Fibroblast of lung (primary cell): ENCODE measurements at regions not wholly inside any gene's neighbourhood (a gene's known extent, or its start where the extent isn't known, plus 50 kb on each side); places are given as distances from the start of the nearest gene placed in this dataset.

Experiments
- DNase-seq, 2 donors: peaks; one replicate each; pipeline versions ENCODE4 v3.0.0 to v3.0.0-alpha.2; 2010; ENCODE audit warnings: low read depth in 2 of 2
- H2AFZ ChIP-seq: 2 replicates; pipeline ENCODE4 v1.5.1; 2012; ENCODE audit warnings: low read length, control low read depth, inconsistent platforms
- H3K27ac ChIP-seq: 2 replicates; pipeline ENCODE4 v1.5.1; 2011; ENCODE audit warnings: low read length, control low read depth; ENCODE audit not compliant: insufficient read depth
- H3K27me3 ChIP-seq: 2 replicates; pipeline ENCODE4 v1.5.1; 2011; ENCODE audit warnings: mild to moderate bottlenecking, low read length; ENCODE audit not compliant: control insufficient read depth, insufficient read depth
- H3K36me3 ChIP-seq: 2 replicates; pipeline ENCODE4 v1.5.1; 2011; ENCODE audit warnings: low read length; ENCODE audit not compliant: control insufficient read depth, insufficient read depth
- H3K4me1 ChIP-seq: 2 replicates; pipeline ENCODE4 v1.5.1; 2011; ENCODE audit warnings: low read length; ENCODE audit not compliant: control insufficient read depth, insufficient read depth; ENCODE audit errors: extremely low read depth
- H3K4me2 ChIP-seq: 2 replicates; pipeline ENCODE4 v1.5.1; 2011; ENCODE audit warnings: low read length, control low read depth; ENCODE audit not compliant: insufficient read depth; ENCODE audit errors: extremely low read depth
- H3K4me3 ChIP-seq, 4 experiments: fragments of 200-600 bp in 1 of 4; sonication (generic) in 1 of 4; replicated peaks in 1 of 4; 2 replicates each; pipeline ENCODE4 v1.5.1; 2011 to 2016; ENCODE audit warnings: low read length in 4 of 4, low read depth in 3 of 4, mild to moderate bottlenecking in 3 of 4, control low read depth in 2 of 4, inconsistent platforms in 1 of 4, mixed read lengths in 1 of 4; ENCODE audit not compliant: insufficient read depth in 1 of 4; ENCODE audit errors: control extremely low read depth in 1 of 4
- H3K79me2 ChIP-seq: 2 replicates; pipeline ENCODE4 v1.5.1; 2012; ENCODE audit warnings: mild to moderate bottlenecking, low read length, inconsistent platforms; ENCODE audit not compliant: control insufficient read depth, insufficient read depth
- H3K9ac ChIP-seq: 2 replicates; pipeline ENCODE4 v1.5.1; 2011; ENCODE audit warnings: mild to moderate bottlenecking, low read length, control low read depth; ENCODE audit not compliant: insufficient read depth
- H3K9me3 ChIP-seq: 2 replicates; pipeline ENCODE4 v1.5.1; 2012; ENCODE audit warnings: low read depth, low read length; ENCODE audit not compliant: control insufficient read depth, insufficient read depth
- H4K20me1 ChIP-seq: 2 replicates; pipeline ENCODE4 v1.5.1; 2011; ENCODE audit warnings: low read length; ENCODE audit not compliant: control insufficient read depth, insufficient read depth; ENCODE audit errors: extremely low read depth
- CTCF ChIP-seq, 2 donors: IDR thresholded peaks in 1 of 2; conservative IDR thresholded peaks in 1 of 2; 1 replicate in 1 of 2; 2 replicates in 1 of 2; pipeline ENCODE4 v1.5.1; 2011 to 2012; ENCODE audit warnings: low read length in 2 of 2, control low read depth in 1 of 2, inconsistent platforms in 1 of 2, low read depth in 1 of 2, mild to moderate bottlenecking in 1 of 2
- EZH2 ChIP-seq: IDR thresholded peaks from 2 replicates; pipeline ENCODE4 v1.5.1; 2012; ENCODE audit warnings: low read length, control low read depth, mild to moderate bottlenecking; ENCODE audit errors: missing control alignments

DNA sequence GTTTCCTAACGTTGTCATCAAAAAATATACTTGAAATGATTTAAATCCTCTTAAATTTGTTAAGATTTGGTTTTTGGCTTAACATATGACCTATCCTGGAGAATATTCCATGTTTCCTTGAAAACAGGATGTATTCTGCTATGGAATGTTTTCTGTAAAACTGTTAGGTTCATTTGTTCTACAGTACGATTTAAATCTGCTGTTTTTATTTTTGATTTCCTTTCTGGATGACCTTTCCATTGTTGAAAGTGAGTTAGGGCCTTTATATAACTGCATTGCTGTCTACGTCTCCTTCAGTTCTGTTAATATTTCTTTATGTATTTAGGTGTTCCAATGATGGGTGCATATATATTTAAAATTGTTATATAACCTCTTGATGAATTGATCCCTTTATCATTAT is 465.3 kb upstream of the ALCAM start:
- H3K79me2 ChIP-seq: no peaks in the 10 kb centered on the region
- no peak for DNase-seq
- no peak overlapping the region for H3K9ac ChIP-seq
- H3K4me3 ChIP-seq: no peak overlapping the region
- H3K4me2 ChIP-seq: no peak overlapping the region
- no peaks in the 10 kb centered on the region for H3K9me3 ChIP-seq
- H2AFZ ChIP-seq: no peak overlapping the region
- H3K36me3 ChIP-seq: no peaks in the 10 kb centered on the region
- H3K4me1 ChIP-seq: no peaks in the 10 kb centered on the region
- H3K27me3 ChIP-seq: no peaks in the 10 kb centered on the region
- H3K27ac ChIP-seq: no peak overlapping the region
- H4K20me1 ChIP-seq: no peaks in the 10 kb centered on the region
- TF ChIP-seq EZH2: no peak
- no peak for TF ChIP-seq CTCF (conservative IDR thresholded peaks at IDR 0.05 in 1 of 2, IDR thresholded peaks at IDR 0.05 in 1 of 2; ENCODE audit: low read depth in 1 of 2, low read length in 2 of 2)

DNA sequence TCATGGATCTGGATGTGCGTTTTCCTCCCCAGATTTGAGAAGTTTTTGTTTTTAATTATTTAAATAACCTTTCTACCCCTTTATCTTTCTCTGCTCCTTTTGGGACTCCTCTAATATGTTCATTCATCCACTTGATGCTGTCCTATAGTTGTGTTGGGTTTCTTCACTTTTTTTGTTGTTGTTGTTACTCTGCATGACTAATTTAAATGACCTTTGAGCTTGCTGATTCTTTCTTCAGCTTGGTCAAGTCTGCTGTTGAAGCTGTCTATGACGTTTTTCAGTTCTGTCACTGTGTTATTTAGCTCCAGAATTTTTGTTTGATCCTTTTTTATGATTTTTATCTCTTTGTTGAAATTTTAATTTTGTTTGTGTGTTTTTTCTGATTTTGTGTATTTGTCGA is 463.6 kb upstream of the ALCAM start:
- H4K20me1 ChIP-seq: no peaks in the 10 kb centered on the region
- no peak overlapping the region for H3K4me3 ChIP-seq
- no peaks in the 10 kb centered on the region for H3K79me2 ChIP-seq
- peaks cover 4% of the 10 kb centered on the region for H3K4me1 ChIP-seq
- no peaks in the 10 kb centered on the region for H3K9me3 ChIP-seq
- DNase-seq: no peak
- no peak overlapping the region for H3K4me2 ChIP-seq
- TF ChIP-seq EZH2 (no peak), CTCF (conservative IDR thresholded peaks at IDR 0.05 in 1 of 2, IDR thresholded peaks at IDR 0.05 in 1 of 2; ENCODE audit: low read depth in 1 of 2, low read length in 2 of 2) (no peak)
- H3K27ac ChIP-seq: no peak overlapping the region
- H3K9ac ChIP-seq: no peak overlapping the region
- no peak overlapping the region for H2AFZ ChIP-seq
- no peaks in the 10 kb centered on the region for H3K36me3 ChIP-seq
- no peaks in the 10 kb centered on the region for H3K27me3 ChIP-seq

DNA sequence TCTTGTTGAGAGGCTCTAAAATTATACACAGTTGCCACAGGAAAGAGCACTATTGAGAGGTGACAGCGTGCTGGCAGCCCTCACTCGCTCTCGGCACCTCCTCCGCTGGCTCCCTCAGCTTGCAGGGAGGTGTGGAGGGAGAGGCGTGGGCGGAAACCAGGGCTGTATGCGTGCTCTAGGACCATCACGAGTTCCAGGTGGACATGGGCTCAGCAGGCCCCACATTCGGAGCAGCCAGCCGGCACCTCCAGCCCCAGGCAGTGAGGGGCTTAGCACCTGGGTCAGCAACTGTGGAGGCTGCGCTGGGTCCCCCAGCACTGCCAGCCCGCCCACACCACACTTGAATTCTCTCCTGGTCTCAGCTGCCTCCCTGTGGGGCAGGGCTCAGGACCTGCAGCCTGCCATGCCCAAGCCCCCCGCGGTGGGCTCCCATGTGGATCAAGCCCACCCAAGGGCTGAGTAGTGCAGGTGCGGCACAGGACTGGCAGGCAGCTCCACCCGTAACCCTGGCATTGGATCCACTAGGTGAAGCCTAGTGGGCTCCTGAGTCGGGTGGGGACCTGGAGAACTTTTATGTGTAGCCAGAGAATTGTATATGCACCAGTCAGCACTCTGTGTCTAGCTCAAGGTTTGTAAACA is 460.6 kb upstream of the ALCAM start:
- Histone ChIP-seq H3K9me3 (no peaks in the 10 kb centered on the region), H3K4me2 (no peak overlapping the region), H3K4me3 (no peak overlapping the region), H2AFZ (no peak overlapping the region), H4K20me1 (no peaks in the 10 kb centered on the region), H3K36me3 (no peaks in the 10 kb centered on the region), H3K27ac (no peak overlapping the region), H3K27me3 (no peaks in the 10 kb centered on the region), H3K9ac (no peak overlapping the region), H3K4me1 (peaks cover 11% of the 10 kb centered on the region), H3K79me2 (no peaks in the 10 kb centered on the region)
- no peak for DNase-seq
- no peak for TF ChIP-seq CTCF (conservative IDR thresholded peaks at IDR 0.05 in 1 of 2, IDR thresholded peaks at IDR 0.05 in 1 of 2; ENCODE audit: low read depth in 1 of 2, low read length in 2 of 2)
- no peak for TF ChIP-seq EZH2
